GM13976 (cell line): ENCODE measurements at regions not wholly inside any gene's neighbourhood (a gene's known extent, or its start where the extent isn't known, plus 50 kb on each side); places are given as distances from the start of the nearest gene placed in this dataset.

Experiments
- DNase-seq: peaks from one replicate; pipeline ENCODE4 v3.0.0; 2012; ENCODE audit warnings: low spot score
- CTCF ChIP-seq: IDR thresholded peaks from 2 replicates; pipeline ENCODE4 v1.5.1; 2012; ENCODE audit warnings: borderline replicate concordance, mild to moderate bottlenecking; ENCODE audit not compliant: insufficient read depth; ENCODE audit errors: extremely low read depth, missing control alignments, control extremely low read depth
- in situ Hi-C: fragments of 300-500 bp; cut with MboI; formaldehyde crosslinking; loops from one replicate; pipeline ENCODE4 v1.12.0; 2022; ENCODE audit warnings: low sequenced_read_pairs, mixed read lengths, inconsistent platforms; ENCODE audit not compliant: unreplicated experiment

- no peak for TF ChIP-seq CTCF
- DNase-seq, result no peak
- in situ Hi-C loops, result no loop called here
Measured at GRCh38 chr3:69458803-69459365, 73.0 kb upstream of the FRMD4B start.

DNA sequence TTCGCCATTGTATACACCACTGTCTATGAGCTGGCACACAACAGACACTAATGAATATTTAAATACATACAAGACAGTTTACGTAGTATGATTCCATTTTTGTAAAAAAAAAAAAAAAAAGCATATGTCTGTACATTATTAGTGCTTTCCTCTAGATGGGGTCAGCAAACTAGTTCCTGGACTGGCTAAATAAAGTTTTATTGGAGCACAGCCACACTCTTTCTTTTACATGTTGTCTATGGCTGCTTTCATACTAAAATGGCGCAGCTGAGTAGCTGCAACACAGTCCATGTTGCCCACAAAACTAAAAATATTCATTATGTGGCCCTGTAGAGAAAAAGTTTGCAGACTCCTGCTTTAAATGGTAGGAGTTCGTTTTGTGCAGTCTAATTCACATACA is 70.7 kb upstream of the FRMD4B start:
- no peak for DNase-seq
- in situ Hi-C loops, result no loop called here
- no peak for TF ChIP-seq CTCF

GRCh38 chr3:69454204-69454787 is 68.4 kb upstream of the FRMD4B start:
- no peak for TF ChIP-seq CTCF
- in situ Hi-C loops, result no loop called here
- DNase-seq, result no peak

DNA sequence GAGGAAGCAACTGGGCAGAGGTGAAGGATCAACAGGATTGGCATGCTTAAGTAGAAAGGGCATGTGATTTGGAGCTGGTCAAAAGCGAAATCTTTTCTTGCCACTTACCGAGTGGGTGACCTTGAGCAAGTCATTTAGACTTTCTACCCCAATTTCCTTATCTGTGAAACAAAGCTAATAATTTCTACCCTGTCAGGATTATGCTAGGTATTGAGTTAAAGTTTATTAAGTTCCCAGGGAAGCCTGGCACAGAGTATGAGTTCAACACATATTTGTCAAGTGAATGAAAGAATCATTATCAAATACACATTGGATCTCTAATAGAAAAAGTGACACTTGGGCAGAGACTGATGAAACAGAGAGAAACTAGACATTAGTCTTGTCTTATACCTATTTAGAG is 66.4 kb upstream of the FRMD4B start:
- in situ Hi-C loops, result no loop called here
- DNase-seq, result no peak
- no peak for TF ChIP-seq CTCF

DNA sequence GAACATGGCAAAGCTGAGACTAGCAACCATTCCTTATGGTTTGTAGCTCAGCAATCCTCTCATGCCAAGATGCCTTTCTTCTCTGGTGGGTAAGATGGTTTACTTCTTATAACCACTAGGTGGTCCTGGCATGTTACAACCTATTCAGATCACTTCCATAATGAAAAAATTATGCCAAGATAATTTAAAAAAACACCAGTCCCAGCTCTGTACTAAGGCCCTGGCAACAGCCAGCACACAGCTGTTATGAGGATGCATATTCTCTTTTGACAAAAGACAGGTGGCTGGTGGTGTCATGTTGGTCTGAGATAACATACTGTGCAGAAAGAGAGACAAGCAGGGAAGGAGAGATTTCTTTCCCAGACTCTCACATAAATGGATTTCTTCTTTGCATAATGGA is 65.7 kb upstream of the FRMD4B start:
- no peak for DNase-seq
- no peak for TF ChIP-seq CTCF
- in situ Hi-C loops, result no loop called here

GRCh38 chr3:69448877-69449276 is 63.0 kb upstream of the FRMD4B start:
- in situ Hi-C loops, result no loop called here
- TF ChIP-seq CTCF, result no peak
- DNase-seq, result no peak
